Panc1 (cell line): ENCODE measurements at regions not wholly inside any gene's neighbourhood (a gene's known extent, or its start where the extent isn't known, plus 50 kb on each side); places are given as distances from the start of the nearest gene placed in this dataset.

Experiments
- ATAC-seq: fragments of 200-7000 bp; cut with Tn5 transposase; 2 replicates; pipeline ENCODE4 v1.9.1; 2020; ENCODE audit warnings: mild to moderate bottlenecking, moderate library complexity
- BruUV-seq: library from RNA; stranded (reverse); fragments of 400-500 nt; replicated peaks from 2 replicates; lab custom pipeline; 2021; lab: Mats Ljungman, UMichigan
- CTCF ChIA-PET: fragments of 300-600 bp; sonication (Branson Sonifier 250); formaldehyde crosslinking; loops from one replicate; lab custom pipeline; 2022; ENCODE audit warnings: antibody characterized with exemption; lab: Charles Lee
- POLR2A ChIA-PET: fragments of 300-600 bp; sonication (Branson Sonifier 250); formaldehyde crosslinking; loops from one replicate; lab custom pipeline; 2022; ENCODE audit warnings: antibody characterized with exemption; lab: Charles Lee
- DNase-seq: peaks from one replicate; pipeline ENCODE4 v3.0.0-alpha.2; 2010; ENCODE audit warnings: low read depth, low spot score
- H3K27ac ChIP-seq: 2 replicates; pipeline ENCODE4 v1.5.1; 2011; ENCODE audit warnings: mild to moderate bottlenecking, low read length, inconsistent platforms
- H3K27me3 ChIP-seq: fragments of 200-500 bp; sonication (Bioruptor generic); 2 replicates; pipeline ENCODE4 v1.6.0; 2014; ENCODE audit warnings: low read length, inconsistent platforms; ENCODE audit not compliant: control insufficient read depth, insufficient read depth
- H3K36me3 ChIP-seq: fragments of 200-500 bp; sonication (Bioruptor generic); 2 replicates; pipeline ENCODE4 v1.5.1; 2014; ENCODE audit warnings: inconsistent platforms, mild to moderate bottlenecking, low read length, moderate library complexity; ENCODE audit not compliant: control insufficient read depth, insufficient read depth
- H3K4me1 ChIP-seq: 2 replicates; pipeline ENCODE4 v1.5.1; 2011; ENCODE audit warnings: inconsistent platforms, mild to moderate bottlenecking, low read length, moderate library complexity; ENCODE audit not compliant: control insufficient read depth, insufficient read depth
- H3K4me3 ChIP-seq, 2 experiments: 2 replicates each; pipeline ENCODE4 v1.5.1; 2011 to 2012; ENCODE audit warnings: low read depth in 2 of 2, low read length in 2 of 2, mild to moderate bottlenecking in 2 of 2, inconsistent platforms in 1 of 2, moderate library complexity in 1 of 2
- H3K9me3 ChIP-seq: fragments of 200-500 bp; sonication (Bioruptor generic); 2 replicates; pipeline ENCODE4 v1.5.1; 2014; ENCODE audit warnings: low read depth, mild to moderate bottlenecking, inconsistent platforms, low read length, moderate library complexity; ENCODE audit not compliant: control insufficient read depth, insufficient read depth
- CTCF ChIP-seq: fragments of 450-650 bp; IDR thresholded peaks from 2 replicates; pipeline ENCODE4 v1.5.1; 2017; ENCODE audit warnings: mild to moderate bottlenecking
- POLR2AphosphoS5 ChIP-seq: IDR thresholded peaks from 2 replicates; pipeline ENCODE4 v1.6.1; 2012; ENCODE audit warnings: mild to moderate bottlenecking, low read depth, low read length, moderate library complexity
- REST ChIP-seq, 2 experiments: IDR thresholded peaks; 2 replicates each; pipeline ENCODE4 v1.6.1; 2011 to 2012; ENCODE audit warnings: low read depth in 2 of 2, control low read depth in 1 of 2, low read length in 1 of 2, mild to moderate bottlenecking in 1 of 2, moderate library complexity in 1 of 2; ENCODE audit not compliant: insufficient read depth in 1 of 2
- SIN3A ChIP-seq: IDR thresholded peaks from 2 replicates; pipeline ENCODE4 v1.6.1; 2012; ENCODE audit warnings: low read depth, mild to moderate bottlenecking, low read length, moderate library complexity, borderline replicate concordance; ENCODE audit not compliant: insufficient read depth
- TCF7L2 ChIP-seq: IDR thresholded peaks from 2 replicates; pipeline ENCODE4 v1.6.1; 2011; ENCODE audit warnings: mild to moderate bottlenecking, low read depth, low read length, inconsistent platforms
- in situ Hi-C: cut with HindIII; loops from 2 replicates; pipeline ENCODE4 v1.10.0; 2016; ENCODE audit warnings: low sequenced_read_pairs, low pct_unique_long_range_greater_than_20kb
- intact Hi-C: fragments of 100-400 bp; cut with micrococcal nuclease; formaldehyde crosslinking; loops from one replicate; pipeline ENCODE4 v1.10.0; 2022; ENCODE audit not compliant: unreplicated experiment

- no peak for TF ChIP-seq SIN3A
- no peak for TF ChIP-seq POLR2AphosphoS5
- TF ChIP-seq CTCF: no peak
- TF ChIP-seq TCF7L2: no peak
- no TSS peak for BruUV-seq
- no peak for ATAC-seq
- CTCF ChIA-PET: no interaction called here
- Histone ChIP-seq H3K9me3 (no peaks in the 10 kb centered on the region), H3K4me3 (no peak overlapping the region), H3K36me3 (no peaks in the 10 kb centered on the region), H3K4me1 (no peaks in the 10 kb centered on the region), H3K27ac (no peak overlapping the region), H3K27me3 (no peaks in the 10 kb centered on the region)
- POLR2A ChIA-PET: no interaction called here
- DNase-seq: no peak
- in situ Hi-C loops: no loop called here
- intact Hi-C loops: no loop called here
Measured at GRCh38 chrX:9320940-9321339, 143.9 kb upstream of the TBL1X start.

- Histone ChIP-seq H3K36me3 (no peaks in the 10 kb centered on the region), H3K27ac (no peak overlapping the region), H3K4me3 (no peak overlapping the region), H3K4me1 (no peaks in the 10 kb centered on the region), H3K9me3 (no peaks in the 10 kb centered on the region), H3K27me3 (no peaks in the 10 kb centered on the region)
- CTCF ChIA-PET: no interaction called here
- intact Hi-C loops (no loop called here), in situ Hi-C loops (no loop called here)
- no peak for DNase-seq
- no peak for TF ChIP-seq POLR2AphosphoS5
- no peak for TF ChIP-seq REST (IDR thresholded peaks at IDR 0.05; ENCODE audit: insufficient read depth in 1 of 2, low read depth in 2 of 2, low read length in 1 of 2)
- no TSS peak for BruUV-seq
- ATAC-seq: no peak
- POLR2A ChIA-PET: no interaction called here
Measured at GRCh38 chrX:9324676-9325075, 140.2 kb upstream of the TBL1X start.

- Histone ChIP-seq H3K27me3 (no peaks in the 10 kb centered on the region), H3K27ac (no peak overlapping the region), H3K4me1 (no peaks in the 10 kb centered on the region), H3K4me3 (no peak overlapping the region), H3K9me3 (no peaks in the 10 kb centered on the region), H3K36me3 (no peaks in the 10 kb centered on the region)
- intact Hi-C loops: no loop called here
- ChIA-PET POLR2A (no interaction called here), CTCF (no interaction called here)
- TF ChIP-seq POLR2AphosphoS5: no peak
- TF ChIP-seq CTCF: no peak
- TF ChIP-seq REST (IDR thresholded peaks at IDR 0.05; ENCODE audit: insufficient read depth in 1 of 2, low read depth in 2 of 2, low read length in 1 of 2): no peak
- no peak for TF ChIP-seq TCF7L2
- no peak for TF ChIP-seq SIN3A
- DNase-seq: no peak
- in situ Hi-C loops: no loop called here
- BruUV-seq: no TSS peak
- ATAC-seq: no peak
Measured at GRCh38 chrX:9326369-9326768, 138.5 kb upstream of the TBL1X start.
